ENCODE measurements at regions not wholly inside any gene's neighbourhood (a gene's known extent, or its start where the extent isn't known, plus 50 kb on each side); places are given as distances from the start of the nearest gene placed in this dataset.

DNA sequence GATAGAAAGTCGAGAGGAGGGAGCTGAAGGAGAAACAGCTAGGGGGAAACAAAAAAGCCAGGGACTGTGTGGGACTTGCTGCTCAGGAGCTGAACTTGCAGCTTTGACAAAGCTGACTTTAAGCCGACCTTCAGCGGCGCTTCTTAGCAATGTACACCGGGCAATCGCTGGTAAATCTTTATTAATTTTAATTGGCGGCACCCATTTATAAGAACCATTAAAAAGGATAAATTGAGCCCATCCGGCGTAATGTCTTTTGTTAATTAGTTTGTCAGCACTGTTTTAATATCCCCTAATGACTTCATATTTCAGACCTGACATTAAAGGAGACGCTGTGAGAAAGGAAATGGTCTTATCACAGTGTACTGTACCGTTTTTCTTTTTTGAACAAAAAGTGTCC lies 86.2 kb upstream of the VASH1 start:
- no peak for TF ChIP-seq POLR2A (IDR thresholded peaks at IDR 0.05)
- TF ChIP-seq, protein P1, sequence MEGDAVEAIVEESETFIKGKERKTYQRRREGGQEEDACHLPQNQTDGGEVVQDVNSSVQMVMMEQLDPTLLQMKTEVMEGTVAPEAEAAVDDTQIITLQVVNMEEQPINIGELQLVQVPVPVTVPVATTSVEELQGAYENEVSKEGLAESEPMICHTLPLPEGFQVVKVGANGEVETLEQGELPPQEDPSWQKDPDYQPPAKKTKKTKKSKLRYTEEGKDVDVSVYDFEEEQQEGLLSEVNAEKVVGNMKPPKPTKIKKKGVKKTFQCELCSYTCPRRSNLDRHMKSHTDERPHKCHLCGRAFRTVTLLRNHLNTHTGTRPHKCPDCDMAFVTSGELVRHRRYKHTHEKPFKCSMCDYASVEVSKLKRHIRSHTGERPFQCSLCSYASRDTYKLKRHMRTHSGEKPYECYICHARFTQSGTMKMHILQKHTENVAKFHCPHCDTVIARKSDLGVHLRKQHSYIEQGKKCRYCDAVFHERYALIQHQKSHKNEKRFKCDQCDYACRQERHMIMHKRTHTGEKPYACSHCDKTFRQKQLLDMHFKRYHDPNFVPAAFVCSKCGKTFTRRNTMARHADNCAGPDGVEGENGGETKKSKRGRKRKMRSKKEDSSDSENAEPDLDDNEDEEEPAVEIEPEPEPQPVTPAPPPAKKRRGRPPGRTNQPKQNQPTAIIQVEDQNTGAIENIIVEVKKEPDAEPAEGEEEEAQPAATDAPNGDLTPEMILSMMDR (IDR thresholded peaks at IDR 0.05) = no peak

Data from adrenal gland (tissue), 5 donors.